ENCODE measurements at regions not wholly inside any gene's neighbourhood (a gene's known extent, or its start where the extent isn't known, plus 50 kb on each side); places are given as distances from the start of the nearest gene placed in this dataset.

DNA sequence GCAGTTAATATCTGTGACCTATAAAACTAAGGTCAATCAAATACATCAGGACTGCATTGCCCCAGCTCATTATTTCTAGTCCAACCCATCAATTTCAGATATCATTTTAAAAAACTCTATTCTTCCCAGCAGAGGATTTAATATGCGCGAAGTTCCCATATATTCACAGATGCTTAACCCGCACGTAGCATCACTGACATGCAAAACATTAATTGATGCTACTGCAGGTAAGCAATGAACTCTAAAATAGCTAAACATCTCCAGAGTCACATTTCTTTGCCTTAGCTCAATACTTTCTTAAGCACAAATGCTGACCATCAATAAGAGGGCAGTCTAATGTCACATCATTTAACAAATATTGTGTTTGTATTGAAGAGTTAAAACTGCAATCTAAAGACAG lies 586.6 kb upstream of the CDH18 start:
- intact Hi-C loops (cut with DNase I; ENCODE audit: low total_unique reads) = no loop called here
- TF ChIP-seq CTCF (IDR thresholded peaks at IDR 0.05) = no peak
- Histone ChIP-seq H3K27me3 (no peaks in the 10 kb centered on the region), H3K4me1 (no peaks in the 10 kb centered on the region), H3K4me3 (no peak overlapping the region), H3K36me3 (no peaks in the 10 kb centered on the region), H3K9me3 (no peaks in the 10 kb centered on the region), H3K27ac (no peak overlapping the region)
- no peak for DNase-seq

GRCh38 chr5:20572614-20573013 lies 584.6 kb upstream of the CDH18 start:
- DNase-seq = no peak
- intact Hi-C loops (cut with DNase I; ENCODE audit: low total_unique reads) = no loop called here
- no peaks in the 10 kb centered on the region for H3K9me3 ChIP-seq
- H3K4me3 ChIP-seq = no peak overlapping the region
- no peaks in the 10 kb centered on the region for H3K27me3 ChIP-seq
- no peak overlapping the region for H3K27ac ChIP-seq
- no peaks in the 10 kb centered on the region for H3K36me3 ChIP-seq
- no peaks in the 10 kb centered on the region for H3K4me1 ChIP-seq
- TF ChIP-seq CTCF (IDR thresholded peaks at IDR 0.05) = no peak

DNA sequence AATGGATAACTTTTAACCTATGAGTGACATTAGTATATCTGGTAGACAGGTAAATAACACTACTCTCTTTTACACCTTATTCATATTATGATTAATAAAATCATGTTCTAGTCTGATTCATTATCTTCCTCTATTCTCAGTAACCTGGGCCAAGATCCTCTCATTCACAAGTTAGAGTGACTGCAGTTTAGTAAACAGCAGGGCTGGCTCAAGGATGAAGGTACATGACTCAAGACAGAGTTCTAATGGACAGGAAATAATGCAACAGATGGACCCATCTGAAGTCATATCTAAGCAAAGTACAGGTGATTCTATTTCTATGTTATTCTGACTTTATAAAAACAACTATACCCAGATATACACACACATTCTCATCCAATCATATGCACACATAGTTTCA lies 582.5 kb upstream of the CDH18 start:
- DNase-seq = no peak
- no peaks in the 10 kb centered on the region for H3K4me1 ChIP-seq
- intact Hi-C loops (cut with DNase I; ENCODE audit: low total_unique reads) = no loop called here
- no peak for TF ChIP-seq CTCF (IDR thresholded peaks at IDR 0.05)
- no peak overlapping the region for H3K4me3 ChIP-seq
- no peaks in the 10 kb centered on the region for H3K27me3 ChIP-seq
- no peaks in the 10 kb centered on the region for H3K9me3 ChIP-seq
- H3K27ac ChIP-seq = no peak overlapping the region
- no peaks in the 10 kb centered on the region for H3K36me3 ChIP-seq

GRCh38 chr5:20562544-20562943 lies 574.5 kb upstream of the CDH18 start:
- intact Hi-C loops (cut with DNase I; ENCODE audit: low total_unique reads) = no loop called here
- no peaks in the 10 kb centered on the region for H3K9me3 ChIP-seq

GRCh38 chr5:20559845-20560244 lies 571.8 kb upstream of the CDH18 start:
- Histone ChIP-seq H3K27me3 (no peaks in the 10 kb centered on the region), H3K27ac (no peak overlapping the region), H3K4me3 (no peak overlapping the region), H3K36me3 (no peaks in the 10 kb centered on the region), H3K9me3 (no peaks in the 10 kb centered on the region), H3K4me1 (no peaks in the 10 kb centered on the region)
- DNase-seq = no peak
- no peak for TF ChIP-seq CTCF (IDR thresholded peaks at IDR 0.05)
- intact Hi-C loops (cut with DNase I; ENCODE audit: low total_unique reads) = no loop called here

More at GRCh38 chr5:20562544-20562943, 574.5 kb upstream of the CDH18 start:
- Histone ChIP-seq H3K27me3 (no peaks in the 10 kb centered on the region), H3K4me3 (no peak overlapping the region), H3K4me1 (no peaks in the 10 kb centered on the region), H3K27ac (no peak overlapping the region), H3K36me3 (no peaks in the 10 kb centered on the region)
- no peak for DNase-seq
- no peak for TF ChIP-seq CTCF (IDR thresholded peaks at IDR 0.05)

GRCh38 chr5:20556115-20556763 lies 568.2 kb upstream of the CDH18 start:
- no peaks in the 10 kb centered on the region for H3K36me3 ChIP-seq
- no peak for DNase-seq

More at GRCh38 chr5:20556115-20556763, 568.2 kb upstream of the CDH18 start:
- no peak for TF ChIP-seq CTCF (IDR thresholded peaks at IDR 0.05)
- no peak overlapping the region for H3K27ac ChIP-seq
- no peak overlapping the region for H3K4me3 ChIP-seq
- H3K27me3 ChIP-seq = no peaks in the 10 kb centered on the region
- H3K9me3 ChIP-seq = no peaks in the 10 kb centered on the region
- H3K4me1 ChIP-seq = no peaks in the 10 kb centered on the region
- intact Hi-C loops (cut with DNase I; ENCODE audit: low total_unique reads) = no loop called here

Measured in tibial artery (tissue), 4 donors.